ENCODE measurements at regions not wholly inside any gene's neighbourhood (a gene's known extent, or its start where the extent isn't known, plus 50 kb on each side); places are given as distances from the start of the nearest gene placed in this dataset.

GRCh38 chr5:116669261-116670031, 94.8 kb upstream of the SEMA6A start:
- no peak for TF ChIP-seq CTCF (IDR thresholded peaks at IDR 0.05)
- TF ChIP-seq POLR2A (IDR thresholded peaks at IDR 0.05): no peak
- TF ChIP-seq EP300 (IDR thresholded peaks at IDR 0.05): no peak
- TF ChIP-seq POLR2AphosphoS5 (IDR thresholded peaks at IDR 0.05): no peak
